ENCODE measurements at regions not wholly inside any gene's neighbourhood (a gene's known extent, or its start where the extent isn't known, plus 50 kb on each side); places are given as distances from the start of the nearest gene placed in this dataset.

GRCh38 chr16:50946606-50947005 lies 204.5 kb downstream of the SALL1 start:
- H3K27me3 ChIP-seq = no peaks in the 10 kb centered on the region
- no peaks in the 10 kb centered on the region for H3K36me3 ChIP-seq
- TF ChIP-seq POLR2AphosphoS5 (IDR thresholded peaks at IDR 0.05; ENCODE audit: insufficient read depth in 1 of 2, low read depth in 1 of 2) (no peak), CTCF (IDR thresholded peaks at IDR 0.05) (no peak), POLR2A (IDR thresholded peaks at IDR 0.05) (no peak)
- no peak overlapping the region for H3K4me3 ChIP-seq
- intact Hi-C loops (cut with DNase I) = loop anchor here (2.0 kb wide), 1 partner anchor 66 kb away; no protein-coding TSS in a partner anchor
- no peak for DNase-seq (ENCODE audit: extremely low spot score in 2 of 2)
- H3K27ac ChIP-seq = no peak overlapping the region
- H3K4me1 ChIP-seq = no peaks in the 10 kb centered on the region
- H3K9me3 ChIP-seq = no peaks in the 10 kb centered on the region

GRCh38 chr16:50946098-50946497 lies 204.2 kb downstream of the CYLD start:
- DNase-seq (ENCODE audit: extremely low spot score in 2 of 2) = no peak
- Histone ChIP-seq H3K4me3 (no peak overlapping the region), H3K9me3 (no peaks in the 10 kb centered on the region), H3K36me3 (no peaks in the 10 kb centered on the region), H3K27ac (no peak overlapping the region), H3K27me3 (no peaks in the 10 kb centered on the region), H3K4me1 (no peaks in the 10 kb centered on the region)
- TF ChIP-seq CTCF (IDR thresholded peaks at IDR 0.05) = no peak
- no peak for TF ChIP-seq POLR2AphosphoS5 (IDR thresholded peaks at IDR 0.05; ENCODE audit: insufficient read depth in 1 of 2, low read depth in 1 of 2)
- TF ChIP-seq POLR2A (IDR thresholded peaks at IDR 0.05) = no peak
- intact Hi-C loops (cut with DNase I) = loop anchor here (2.0 kb wide), 1 partner anchor 67 kb away; no protein-coding TSS in a partner anchor

DNA sequence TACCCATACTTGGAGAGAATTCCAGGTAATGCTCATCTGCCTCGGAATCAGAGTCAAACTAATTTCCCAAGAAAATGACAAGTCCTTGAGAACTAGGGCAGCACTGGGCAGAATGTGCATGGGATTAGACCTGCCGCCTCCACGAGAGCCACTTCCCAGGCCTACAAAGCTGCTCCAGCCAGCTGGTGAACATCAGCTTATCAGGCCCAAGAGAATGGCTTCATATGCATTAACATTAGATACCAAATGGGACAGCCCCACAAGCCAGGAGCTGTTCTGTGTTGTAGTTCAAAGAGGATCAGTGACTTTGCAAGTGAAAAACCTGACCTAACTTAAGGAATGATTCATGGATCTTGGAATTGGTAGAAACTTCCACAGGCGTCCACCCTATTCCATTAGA lies 203.3 kb downstream of the CYLD start:
- Histone ChIP-seq H3K36me3 (no peaks in the 10 kb centered on the region), H3K27me3 (no peaks in the 10 kb centered on the region), H3K27ac (no peak overlapping the region), H3K4me3 (no peak overlapping the region), H3K9me3 (no peaks in the 10 kb centered on the region), H3K4me1 (no peaks in the 10 kb centered on the region)
- DNase-seq (ENCODE audit: extremely low spot score in 2 of 2) = no peak
- TF ChIP-seq POLR2AphosphoS5 (IDR thresholded peaks at IDR 0.05; ENCODE audit: insufficient read depth in 1 of 2, low read depth in 1 of 2) = no peak
- TF ChIP-seq CTCF (IDR thresholded peaks at IDR 0.05) = no peak
- no peak for TF ChIP-seq POLR2A (IDR thresholded peaks at IDR 0.05)
- intact Hi-C loops (cut with DNase I) = no loop called here

DNA sequence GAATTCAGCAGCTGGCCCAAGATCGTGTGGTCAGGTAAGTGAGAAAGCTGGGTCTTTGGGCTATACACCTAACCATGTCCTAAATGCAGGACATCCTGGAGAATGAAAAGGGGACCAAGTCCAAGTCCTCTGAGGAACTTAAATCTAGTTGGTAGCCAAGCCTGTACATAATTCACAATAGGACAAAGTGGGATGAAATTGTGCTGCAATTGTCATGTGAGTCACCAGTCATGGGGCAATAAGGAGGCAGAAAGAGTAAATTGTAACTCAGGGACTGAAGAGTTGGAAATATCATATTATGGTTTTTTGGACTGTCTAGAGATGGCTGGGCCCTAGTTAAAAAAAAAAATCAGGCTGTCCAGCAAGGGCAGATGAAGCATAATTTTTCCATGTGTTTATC lies 202.6 kb downstream of the CYLD start:
- TF ChIP-seq POLR2AphosphoS5 (IDR thresholded peaks at IDR 0.05; ENCODE audit: insufficient read depth in 1 of 2, low read depth in 1 of 2) = no peak
- TF ChIP-seq CTCF (IDR thresholded peaks at IDR 0.05) = no peak
- TF ChIP-seq POLR2A (IDR thresholded peaks at IDR 0.05) = no peak
- Histone ChIP-seq H3K4me3 (no peak overlapping the region), H3K27me3 (no peaks in the 10 kb centered on the region), H3K9me3 (no peaks in the 10 kb centered on the region), H3K4me1 (no peaks in the 10 kb centered on the region), H3K27ac (peak overlapping the region; percentile 40), H3K36me3 (no peaks in the 10 kb centered on the region)
- DNase-seq (ENCODE audit: extremely low spot score in 2 of 2) = no peak
- intact Hi-C loops (cut with DNase I) = no loop called here

DNA sequence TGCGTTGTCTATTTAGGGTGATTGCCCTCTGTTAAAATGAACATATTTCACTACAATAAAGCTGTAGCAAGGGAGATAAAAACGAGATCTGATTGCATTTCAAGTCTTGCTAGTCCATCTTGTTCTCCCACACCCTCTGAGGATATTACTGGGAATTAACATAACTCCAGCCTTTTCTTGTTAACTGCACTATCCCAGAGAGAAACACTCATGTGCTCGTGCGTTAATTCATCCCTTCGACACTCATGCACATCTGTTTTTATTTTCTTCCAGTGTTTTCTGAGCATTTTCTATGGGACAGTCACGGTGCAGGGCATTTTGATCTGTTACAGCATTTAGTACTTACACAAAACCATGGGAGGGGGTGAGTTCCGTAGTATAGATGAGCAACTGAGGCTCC lies 202.1 kb downstream of the CYLD start:
- TF ChIP-seq CTCF (IDR thresholded peaks at IDR 0.05) (no peak), POLR2AphosphoS5 (IDR thresholded peaks at IDR 0.05; ENCODE audit: insufficient read depth in 1 of 2, low read depth in 1 of 2) (no peak), POLR2A (IDR thresholded peaks at IDR 0.05) (no peak)
- peak overlapping the region; percentile 40 for H3K27ac ChIP-seq
- intact Hi-C loops (cut with DNase I) = no loop called here

More for the DNA sequence above, 202.1 kb downstream of the CYLD start:
- Histone ChIP-seq H3K36me3 (no peaks in the 10 kb centered on the region), H3K27me3 (no peaks in the 10 kb centered on the region), H3K9me3 (no peaks in the 10 kb centered on the region), H3K4me3 (no peak overlapping the region), H3K4me1 (no peaks in the 10 kb centered on the region)
- DNase-seq (ENCODE audit: extremely low spot score in 2 of 2) = no peak
